ENCODE measurements at regions not wholly inside any gene's neighbourhood (a gene's known extent, or its start where the extent isn't known, plus 50 kb on each side); places are given as distances from the start of the nearest gene placed in this dataset.
"Not testable (repeated sequence)": the region's sequence is repeated elsewhere in the genome, so short reads cannot be mapped to it uniquely, and the experiment has no call there.

DNA sequence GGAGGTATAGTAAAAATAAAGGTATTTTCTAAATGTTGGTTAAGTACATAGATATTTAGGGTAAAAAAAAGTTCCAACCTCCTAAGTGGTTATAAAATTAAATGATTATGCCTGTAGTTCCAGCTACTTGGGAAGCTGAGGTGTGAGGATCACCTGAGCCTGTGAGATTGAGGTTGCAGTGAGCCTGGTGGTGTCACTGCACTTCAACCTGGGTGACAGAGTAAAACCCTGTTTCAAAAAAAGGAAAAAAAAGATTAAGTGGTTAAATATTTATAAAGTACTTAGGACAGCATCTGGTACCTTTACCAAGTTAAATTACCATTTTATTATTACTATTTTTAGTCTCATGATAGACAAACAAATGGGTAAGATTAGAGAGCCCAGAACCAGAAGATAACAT, 1801.0 kb downstream of the C4orf33 start:
- no peak for DNase-seq

DNA sequence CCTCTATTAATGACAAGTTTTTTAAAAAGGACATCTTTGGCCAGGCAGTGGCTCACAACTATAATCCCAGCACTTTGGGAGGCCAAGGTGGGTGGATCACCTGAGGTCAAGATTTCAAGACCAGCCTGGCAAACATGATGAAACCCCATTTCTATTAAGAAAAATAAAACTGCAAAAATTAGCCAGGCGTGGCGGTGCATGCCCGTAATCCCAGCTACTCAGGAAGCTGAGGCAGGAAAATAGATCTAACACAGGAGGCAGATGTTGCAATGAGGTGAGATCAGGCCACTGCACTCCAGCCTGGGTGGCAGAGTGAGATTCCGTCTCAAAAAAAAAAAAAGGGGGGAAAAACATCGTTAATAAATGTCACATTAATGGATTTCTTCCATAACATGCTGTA, 1805.4 kb downstream of the C4orf33 start:
- no peak for DNase-seq

DNA sequence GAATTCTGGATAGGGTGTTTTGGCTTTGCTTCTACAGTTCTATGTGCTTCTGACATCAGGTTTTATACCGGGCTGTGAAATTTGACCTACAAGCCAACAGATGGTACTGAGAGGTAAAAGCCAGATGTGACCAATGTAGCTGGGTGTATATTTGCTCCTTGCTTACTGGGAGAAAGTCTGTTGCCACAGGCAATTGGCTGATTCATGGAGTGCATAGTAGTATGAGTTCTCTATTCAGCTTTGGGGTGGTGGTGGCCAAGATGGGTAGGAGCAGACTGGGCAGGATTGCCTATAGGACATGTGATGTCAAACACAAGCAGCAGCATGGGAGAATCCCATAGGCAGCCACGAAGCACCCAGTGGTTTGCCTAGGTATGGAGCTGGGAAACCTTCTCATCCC, 1827.0 kb downstream of the C4orf33 start:
- DNase-seq: no peak

DNA sequence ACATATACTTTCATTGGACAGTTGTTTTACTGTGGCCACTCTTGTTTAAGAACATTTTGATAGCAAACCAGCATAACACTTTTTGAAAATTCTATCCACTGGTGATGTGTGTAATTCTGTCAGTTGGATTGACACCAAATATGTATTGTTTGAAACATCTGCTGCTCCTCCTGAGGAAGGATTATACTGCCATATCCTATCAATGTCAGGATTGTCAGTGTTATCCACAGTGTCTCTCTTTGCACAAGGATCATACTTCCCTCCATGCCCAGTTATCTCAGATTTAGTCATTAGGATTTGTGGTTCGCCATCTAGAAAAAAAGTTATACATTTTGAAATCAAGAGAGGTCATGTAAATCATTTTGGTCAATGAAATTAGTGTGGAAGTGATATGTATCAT, 1859.6 kb downstream of the C4orf33 start:
- no peak for DNase-seq

DNA sequence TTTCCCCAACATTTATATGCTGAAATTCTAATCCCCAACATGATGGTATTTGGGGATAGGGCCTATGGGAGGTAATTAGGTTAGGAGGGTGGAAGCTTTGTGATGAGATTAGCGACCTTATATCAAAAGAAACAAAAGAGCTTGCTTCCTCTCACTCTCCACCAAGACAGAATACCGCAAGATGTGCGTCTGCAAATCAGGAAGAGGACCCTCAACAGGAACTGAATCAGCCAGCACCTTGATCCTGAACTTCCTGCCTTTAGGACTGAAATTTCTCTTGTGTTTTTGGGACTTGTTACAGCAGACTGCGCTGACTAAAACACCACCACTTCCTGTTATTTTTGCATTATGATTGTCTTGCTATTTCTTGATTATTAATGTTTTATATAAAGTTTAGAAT, 1889.4 kb downstream of the C4orf33 start:
- DNase-seq: no peak

DNA sequence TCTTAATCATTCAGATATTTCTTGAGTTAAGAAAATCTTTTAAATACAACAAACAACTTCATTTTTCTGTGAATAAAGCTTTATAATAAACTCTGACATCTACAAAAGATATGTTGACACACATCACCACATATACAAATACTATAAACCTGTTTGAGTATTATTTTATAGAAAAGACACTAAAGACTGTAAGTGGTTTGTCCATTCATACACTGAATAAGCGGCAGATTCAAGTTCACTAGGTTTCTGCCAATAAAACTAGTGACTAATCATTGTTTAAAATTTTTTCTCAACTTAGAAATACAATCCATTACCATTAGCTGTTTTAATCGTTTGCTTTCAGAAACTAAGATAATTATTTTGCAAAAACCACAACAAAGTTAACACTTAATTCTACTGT, 1900.0 kb downstream of the C4orf33 start:
- no peak for DNase-seq

DNA sequence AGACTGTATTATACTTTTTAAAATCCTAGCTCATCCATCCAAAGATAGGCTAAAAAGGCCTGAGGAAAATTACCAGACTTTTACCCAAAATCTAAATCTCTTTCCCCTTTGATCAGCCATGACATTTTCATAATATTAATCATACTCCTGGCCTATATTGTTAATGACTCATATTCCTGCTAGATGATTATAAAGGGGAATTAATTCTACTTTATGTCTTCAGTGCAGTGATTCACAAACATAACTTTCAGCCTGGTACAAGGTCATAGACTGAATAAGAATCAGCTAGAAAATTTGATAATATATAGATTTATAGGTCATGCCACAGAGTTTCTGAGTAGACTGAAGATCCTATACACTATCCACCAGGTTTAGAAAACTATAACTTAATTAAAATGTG, 1905.4 kb downstream of the C4orf33 start:
- DNase-seq: no peak

DNA sequence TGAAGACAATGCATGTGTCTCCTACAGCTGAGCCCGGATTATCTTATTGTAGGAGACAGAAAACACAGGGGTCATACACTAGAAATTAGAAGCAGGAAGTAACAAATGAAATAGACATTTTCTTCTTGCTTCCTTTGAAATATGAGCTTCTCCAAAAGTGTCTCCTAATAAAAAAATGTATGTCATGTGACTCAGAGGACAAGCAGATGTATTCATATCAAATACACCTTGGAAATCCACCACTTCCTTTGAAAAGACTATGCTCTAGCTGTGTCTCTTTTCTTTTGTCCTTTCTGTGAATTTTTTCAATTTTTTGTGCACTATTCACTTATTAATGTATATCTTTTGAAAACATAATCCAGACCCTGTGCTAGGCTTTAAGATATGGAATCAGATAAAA, 1906.2 kb downstream of the C4orf33 start:
- no peak for DNase-seq

DNA sequence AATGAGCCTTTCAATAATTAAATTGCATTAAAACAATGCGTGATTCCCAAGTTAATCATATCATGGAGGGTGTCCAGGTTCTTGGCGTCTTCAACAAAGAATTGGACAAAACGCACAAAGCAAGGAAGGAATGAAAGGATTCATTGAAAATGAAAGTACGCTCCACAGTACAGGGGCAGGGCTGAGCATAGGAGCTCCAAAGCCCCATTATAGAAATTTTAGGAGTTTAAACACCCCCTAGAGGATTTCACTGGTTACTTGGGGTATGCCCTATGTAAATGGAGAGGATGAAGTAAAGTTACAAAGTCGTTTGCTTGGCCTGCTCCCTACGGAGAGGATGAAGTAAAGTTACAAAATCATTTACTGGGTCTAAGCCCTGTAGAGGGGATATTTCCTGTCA, 1910.4 kb downstream of the C4orf33 start:
- no peak for DNase-seq

DNA sequence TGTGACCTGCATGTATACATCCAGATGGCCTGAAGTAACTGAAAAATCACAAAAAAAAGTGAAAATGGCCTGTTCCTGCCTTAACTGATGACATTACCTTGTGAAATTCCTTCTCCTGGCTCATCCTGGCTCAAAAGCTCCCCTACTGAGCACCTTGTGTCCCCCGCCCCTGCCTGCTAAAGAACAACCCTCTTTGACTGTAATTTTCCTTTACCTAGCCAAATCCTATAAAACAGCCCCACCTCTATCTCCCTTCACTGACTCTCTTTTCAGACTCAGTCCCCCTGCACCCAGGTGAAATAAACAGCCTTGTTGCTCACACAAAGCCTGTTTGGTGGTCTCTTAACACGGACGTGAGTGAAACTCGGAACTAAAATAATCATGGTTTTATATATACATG, 1916.0 kb downstream of the C4orf33 start:
- not testable (repeated sequence) for DNase-seq

DNA sequence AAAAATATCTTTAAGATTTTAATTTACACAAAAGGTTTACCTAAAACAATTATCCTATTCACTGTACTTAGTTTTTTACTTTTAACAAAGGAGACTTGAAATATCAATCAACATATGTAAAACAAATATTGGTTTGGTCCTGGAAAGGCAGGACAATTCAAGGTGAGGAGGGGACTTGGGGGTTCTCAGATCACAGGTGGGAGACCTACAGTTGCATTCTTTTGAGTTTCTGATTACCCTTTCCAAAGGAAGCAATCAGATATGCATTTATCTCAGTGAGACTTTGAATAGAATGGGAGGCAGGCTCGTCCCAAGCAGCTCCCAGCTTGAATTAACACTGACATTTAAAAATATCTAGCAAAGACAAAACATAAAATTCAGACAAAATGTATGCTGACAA, 1917.3 kb downstream of the C4orf33 start:
- DNase-seq: no peak

DNA sequence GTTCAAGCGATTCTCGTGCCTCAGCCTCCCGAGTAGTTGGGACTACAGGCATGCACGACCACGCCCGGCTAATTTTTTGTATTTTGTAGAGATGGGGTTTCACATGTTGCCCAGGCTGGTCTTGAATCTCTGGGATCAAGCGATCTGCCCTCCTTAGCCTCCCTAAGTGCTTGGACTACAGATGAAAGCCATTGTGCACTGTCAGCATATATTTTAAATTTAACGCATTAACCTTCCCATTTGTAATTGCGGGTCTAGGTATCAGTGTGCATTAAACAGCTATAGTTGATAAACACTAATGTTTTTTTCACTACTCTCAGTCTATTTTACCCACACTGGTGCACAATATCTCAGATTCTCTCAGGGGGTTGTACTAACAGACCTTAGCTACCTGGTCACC, 1930.8 kb downstream of the C4orf33 start:
- DNase-seq: no peak

DNA sequence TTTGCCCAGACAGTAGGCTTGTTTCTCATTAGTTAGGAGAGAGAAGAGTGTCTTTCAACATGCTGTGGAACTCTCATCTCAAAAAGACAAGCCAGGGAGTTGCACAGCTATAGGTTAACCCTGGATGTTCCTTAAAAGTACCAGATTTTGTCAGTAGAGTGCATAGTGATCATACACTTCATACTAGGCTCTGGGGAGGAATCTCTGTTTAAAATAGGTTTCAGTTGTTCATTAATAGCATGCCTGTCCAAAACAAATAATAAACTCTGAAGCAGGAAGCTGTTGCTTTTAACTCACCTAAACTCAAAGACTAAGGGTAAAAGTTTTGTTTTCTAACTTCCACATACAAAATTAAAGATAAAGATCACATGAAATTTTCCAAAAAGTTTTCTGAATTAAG, 1948.4 kb downstream of the C4orf33 start:
- no peak for DNase-seq

DNA sequence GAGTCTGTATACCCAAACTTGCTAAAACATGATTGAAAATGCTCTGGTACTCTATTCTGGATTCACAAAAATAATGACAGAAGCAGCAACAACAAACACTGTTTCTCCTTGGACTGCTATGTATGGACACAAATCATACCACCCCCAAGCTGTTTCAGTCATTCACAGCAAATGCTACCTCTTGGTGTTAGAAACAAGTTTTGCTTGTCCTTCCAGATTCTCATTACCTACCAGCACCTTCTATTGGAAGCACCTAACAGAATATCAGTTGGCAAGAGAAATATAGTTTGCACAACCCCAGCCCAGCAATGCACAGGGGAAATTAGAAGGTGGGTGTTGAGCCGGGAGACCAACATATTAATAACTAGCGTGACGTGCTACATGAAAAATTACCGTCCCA, 1950.9 kb downstream of the C4orf33 start:
- DNase-seq: no peak

DNA sequence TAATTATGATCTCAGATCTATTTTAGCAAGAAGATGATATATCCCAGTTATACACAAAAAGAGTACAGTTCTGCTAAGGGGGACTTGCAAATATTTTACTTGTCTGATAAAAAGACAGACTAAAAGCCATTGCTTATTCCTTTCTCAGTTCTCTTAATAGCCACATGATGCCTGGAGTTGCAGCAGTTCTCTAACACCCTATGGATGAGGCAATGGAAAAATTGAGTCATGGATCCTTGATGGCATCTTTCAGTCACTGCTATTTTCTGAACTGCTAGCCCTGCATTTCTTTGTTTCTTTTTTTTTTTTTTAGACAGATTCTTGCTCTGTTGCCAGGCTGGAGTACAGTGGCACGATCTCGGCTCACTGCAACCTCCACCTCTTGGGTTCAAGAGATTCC, 1956.7 kb downstream of the C4orf33 start:
- no peak for DNase-seq

DNA sequence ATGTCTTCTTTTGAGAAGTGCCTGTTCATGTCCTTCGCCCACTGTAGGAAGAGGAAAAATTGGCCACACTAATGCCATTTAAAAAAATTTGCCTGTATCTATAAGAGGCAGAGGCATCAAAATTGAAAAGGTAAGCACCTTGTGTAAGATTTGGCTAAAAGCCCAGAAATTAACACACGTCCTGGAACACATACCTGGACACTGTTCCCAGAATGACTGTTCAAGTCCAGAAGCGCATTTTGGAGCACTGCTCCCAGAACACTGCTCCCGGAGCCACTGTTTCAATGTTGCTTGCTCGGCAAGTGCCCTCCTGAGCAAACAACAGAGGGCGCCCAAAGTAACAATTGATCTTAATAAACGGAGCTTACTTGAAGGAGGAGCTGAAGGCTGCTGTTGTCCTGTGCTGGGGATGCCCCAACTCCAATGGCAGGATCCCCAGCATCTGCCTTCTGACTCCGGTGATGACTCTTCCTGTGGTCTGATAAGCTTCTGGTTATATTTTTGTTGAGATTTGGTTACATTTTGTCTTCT, 1958.6 kb downstream of the C4orf33 start:
- DNase-seq: no peak

DNA sequence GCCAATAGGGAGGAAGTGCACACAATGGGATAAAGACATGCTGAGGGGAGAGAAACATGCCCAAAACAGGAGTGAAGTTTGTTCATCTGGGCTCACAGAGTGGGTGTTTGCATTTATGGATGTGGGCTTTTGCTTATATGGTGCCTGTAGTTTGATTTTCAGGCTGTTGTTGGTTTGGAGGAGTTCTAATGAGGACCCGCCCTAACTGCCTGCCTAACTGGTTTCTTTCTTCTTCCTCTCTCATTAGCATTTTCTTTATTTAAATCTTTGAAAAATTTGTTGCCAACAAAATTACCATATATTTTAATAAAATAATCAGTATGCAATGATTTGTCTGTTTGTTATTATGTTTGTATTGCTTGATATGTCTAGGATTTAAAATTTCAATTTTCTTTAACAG, 1965.8 kb downstream of the C4orf33 start:
- no peak for DNase-seq

DNA sequence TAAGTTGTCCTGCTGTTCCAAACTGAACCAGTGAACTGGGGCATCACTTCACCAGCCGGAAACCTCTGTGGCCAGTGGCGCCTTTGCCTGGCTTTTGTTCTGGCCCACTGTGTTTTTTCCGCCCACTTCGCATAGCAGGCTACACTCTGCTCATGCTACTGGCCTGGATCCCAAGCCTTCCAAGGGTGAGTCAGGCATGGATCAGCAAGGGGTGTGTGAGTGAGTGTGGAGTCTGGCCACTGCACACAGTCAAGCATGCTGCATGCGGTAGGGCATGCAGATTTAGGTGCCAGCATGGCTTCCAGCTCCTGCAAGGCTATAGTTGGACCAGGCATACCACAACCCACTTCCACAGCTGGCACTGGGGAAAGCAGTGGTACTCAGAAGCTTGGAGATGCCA, 1967.9 kb downstream of the C4orf33 start:
- DNase-seq: no peak

DNA sequence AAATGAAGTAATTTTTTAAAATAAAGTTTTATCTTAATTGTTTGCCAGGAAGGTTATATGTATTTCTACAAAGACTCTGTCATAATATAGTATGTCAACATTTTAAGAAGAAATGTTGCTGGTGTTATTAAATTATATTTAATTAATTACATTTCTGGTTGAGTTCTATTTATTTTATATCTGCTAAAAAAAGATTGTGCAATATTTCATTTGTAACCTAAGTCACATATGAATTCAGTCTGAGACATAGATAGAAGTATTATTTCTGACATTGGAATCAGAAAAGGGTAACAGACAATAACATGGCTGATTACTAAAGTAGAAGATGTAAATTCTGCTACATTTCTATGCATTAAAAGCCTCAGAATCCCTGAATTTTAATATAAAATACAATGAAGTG, 1985.1 kb downstream of the C4orf33 start:
- no peak for DNase-seq

DNA sequence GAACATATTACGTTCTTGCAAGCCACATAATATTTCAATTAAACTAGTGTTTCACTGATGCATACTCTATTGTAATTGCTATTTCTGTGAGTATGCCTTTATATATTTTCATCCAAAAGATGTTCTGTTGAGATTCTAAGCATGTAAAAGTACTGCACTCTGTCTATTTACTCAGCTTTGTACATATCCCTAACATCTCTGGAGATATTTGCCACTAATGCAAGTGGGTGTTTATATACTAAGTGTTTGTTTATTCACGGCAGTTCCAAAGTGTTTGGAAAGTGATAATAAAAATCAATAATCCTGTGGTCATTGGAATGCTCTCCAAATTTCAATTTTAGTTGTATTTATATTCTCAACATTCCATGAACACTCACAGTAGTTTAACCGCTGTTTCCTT, 1989.0 kb downstream of the C4orf33 start:
- DNase-seq: no peak

DNA sequence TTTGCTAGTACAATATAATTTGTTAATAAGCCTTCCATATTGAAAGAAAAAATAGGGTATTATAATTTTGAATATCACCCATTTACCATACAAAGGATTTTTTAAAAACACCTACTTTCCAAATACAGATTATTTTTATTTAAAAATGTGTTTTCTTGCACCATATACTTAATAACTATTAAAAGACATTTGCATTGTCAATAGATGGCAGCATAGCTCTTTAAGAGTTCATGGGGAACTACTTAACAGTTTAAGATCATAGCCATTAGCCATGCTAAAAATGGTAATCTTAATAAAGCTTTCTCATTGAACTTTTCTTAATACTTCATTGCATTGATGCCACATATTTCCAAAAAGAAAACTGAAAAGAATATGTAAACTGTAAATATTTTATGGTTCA, 1995.9 kb downstream of the C4orf33 start:
- DNase-seq: no peak

DNA sequence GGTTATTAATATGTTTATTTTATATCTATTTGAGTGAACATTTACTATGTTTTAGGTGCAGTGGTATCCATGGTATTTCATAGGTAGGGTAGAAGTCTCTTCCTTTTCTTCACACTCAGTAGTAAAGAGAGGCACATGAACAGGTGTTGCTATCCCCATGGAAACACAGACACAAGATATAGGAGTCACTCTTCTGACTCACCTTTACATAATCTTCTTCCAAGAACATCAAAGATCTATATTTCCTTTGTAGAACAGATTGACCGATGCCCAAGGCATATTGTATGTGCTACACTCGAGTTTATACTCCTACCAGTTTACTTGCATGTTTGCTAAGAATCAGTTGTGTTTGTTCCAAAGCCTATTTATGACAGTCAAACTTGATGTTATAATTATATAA, 1997.4 kb downstream of the C4orf33 start:
- DNase-seq: no peak

DNA sequence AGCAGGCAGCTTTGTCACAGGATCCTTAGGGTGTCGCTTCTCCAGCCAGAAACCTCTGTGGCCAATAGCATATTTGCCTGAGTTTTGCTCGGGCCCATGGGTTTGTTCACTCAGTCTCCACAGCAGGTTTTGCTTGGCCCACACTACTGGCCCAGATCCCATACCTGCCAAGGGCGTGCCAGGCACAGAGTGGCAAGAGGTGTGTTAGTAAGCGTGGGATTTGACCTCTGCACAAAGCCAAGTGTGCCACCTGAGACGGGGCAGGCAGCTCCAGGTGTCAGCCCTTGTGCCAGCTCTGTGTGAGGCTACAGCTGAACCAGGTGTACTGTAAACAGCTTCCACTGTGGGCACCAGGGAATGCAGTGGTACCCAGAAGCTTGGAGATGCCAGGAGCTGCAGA, 2003.0 kb downstream of the C4orf33 start:
- DNase-seq: no peak

DNA sequence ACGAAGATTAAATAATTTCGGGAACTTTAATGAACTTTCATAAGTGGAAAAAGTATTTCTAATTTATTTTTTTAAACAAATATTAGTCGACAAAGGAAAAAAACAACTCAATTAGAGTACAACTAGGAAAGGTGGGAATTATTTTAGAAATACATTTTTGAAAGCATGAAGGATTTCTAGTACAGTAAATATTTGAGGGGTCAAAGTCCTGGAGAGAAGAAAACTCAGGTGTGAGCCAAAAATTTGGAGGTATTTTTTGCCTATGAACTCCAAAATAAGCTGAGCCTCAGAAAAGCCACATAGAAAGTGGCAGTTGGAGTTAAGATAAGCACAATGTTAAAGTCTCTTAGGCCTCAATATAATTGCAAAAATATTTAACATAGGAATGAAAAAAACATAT, 2017.3 kb downstream of the C4orf33 start:
- no peak for DNase-seq

DNA sequence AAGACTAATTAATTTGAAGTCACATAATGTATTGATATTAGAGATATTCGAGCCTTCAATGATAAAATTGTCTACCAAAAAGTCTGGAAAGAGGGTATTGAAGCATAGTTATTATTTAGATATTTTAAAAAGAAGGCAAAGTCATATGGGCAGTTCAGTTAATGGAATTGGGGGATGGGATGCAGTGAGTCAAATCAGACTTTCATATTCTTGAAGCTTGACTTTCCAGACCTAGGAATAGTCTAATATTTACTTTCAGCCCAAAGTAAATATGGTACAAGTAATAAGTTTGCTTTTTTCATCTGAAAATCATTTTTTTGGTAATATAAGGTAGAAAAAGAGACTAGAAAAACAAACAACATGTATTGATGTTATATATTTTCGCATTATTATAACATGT, 2017.8 kb downstream of the C4orf33 start:
- no peak for DNase-seq

DNA sequence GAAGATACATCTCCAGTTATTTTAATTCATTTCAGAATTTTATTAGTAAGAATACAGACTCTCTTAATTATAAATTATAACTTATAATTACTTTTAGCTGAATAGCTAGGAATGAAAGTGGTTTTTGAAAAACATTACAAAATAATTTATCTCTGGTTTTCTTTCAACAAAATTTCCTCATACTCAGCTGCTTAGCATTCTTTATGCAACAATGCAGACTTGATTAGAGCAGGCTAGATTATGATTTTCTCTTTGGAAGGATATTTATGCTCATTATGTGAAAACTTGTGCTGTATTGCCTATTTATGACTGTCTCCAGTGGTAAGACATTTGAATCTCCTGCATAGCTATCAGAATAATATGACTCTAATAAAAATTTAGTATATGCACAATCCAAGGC, 2023.7 kb downstream of the C4orf33 start:
- no peak for DNase-seq

Measured in activated CD4-positive, CD25-positive, alpha-beta regulatory T cell (primary cell).